ENCODE measurements at regions not wholly inside any gene's neighbourhood (a gene's known extent, or its start where the extent isn't known, plus 50 kb on each side); places are given as distances from the start of the nearest gene placed in this dataset.

DNA sequence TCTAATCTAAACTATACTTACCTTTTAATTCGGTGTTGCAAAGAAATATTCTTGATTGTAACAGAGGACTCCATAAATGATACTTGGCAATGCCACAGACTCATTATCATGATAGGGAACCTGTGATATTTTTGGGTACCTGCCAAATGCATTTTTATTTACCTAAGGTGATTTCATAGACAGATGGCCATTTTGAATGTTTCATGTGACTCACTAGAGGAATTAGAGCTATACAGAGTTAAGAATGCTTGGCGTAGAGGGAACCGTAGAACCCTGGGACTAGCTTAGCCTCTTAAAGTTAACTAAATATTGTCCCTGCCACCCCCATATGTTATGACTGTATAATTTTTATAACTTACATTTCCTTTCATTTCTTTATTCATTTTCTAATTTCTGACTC is 136.1 kb downstream of the DISP1 start (continued):
- TF ChIP-seq, protein P1, sequence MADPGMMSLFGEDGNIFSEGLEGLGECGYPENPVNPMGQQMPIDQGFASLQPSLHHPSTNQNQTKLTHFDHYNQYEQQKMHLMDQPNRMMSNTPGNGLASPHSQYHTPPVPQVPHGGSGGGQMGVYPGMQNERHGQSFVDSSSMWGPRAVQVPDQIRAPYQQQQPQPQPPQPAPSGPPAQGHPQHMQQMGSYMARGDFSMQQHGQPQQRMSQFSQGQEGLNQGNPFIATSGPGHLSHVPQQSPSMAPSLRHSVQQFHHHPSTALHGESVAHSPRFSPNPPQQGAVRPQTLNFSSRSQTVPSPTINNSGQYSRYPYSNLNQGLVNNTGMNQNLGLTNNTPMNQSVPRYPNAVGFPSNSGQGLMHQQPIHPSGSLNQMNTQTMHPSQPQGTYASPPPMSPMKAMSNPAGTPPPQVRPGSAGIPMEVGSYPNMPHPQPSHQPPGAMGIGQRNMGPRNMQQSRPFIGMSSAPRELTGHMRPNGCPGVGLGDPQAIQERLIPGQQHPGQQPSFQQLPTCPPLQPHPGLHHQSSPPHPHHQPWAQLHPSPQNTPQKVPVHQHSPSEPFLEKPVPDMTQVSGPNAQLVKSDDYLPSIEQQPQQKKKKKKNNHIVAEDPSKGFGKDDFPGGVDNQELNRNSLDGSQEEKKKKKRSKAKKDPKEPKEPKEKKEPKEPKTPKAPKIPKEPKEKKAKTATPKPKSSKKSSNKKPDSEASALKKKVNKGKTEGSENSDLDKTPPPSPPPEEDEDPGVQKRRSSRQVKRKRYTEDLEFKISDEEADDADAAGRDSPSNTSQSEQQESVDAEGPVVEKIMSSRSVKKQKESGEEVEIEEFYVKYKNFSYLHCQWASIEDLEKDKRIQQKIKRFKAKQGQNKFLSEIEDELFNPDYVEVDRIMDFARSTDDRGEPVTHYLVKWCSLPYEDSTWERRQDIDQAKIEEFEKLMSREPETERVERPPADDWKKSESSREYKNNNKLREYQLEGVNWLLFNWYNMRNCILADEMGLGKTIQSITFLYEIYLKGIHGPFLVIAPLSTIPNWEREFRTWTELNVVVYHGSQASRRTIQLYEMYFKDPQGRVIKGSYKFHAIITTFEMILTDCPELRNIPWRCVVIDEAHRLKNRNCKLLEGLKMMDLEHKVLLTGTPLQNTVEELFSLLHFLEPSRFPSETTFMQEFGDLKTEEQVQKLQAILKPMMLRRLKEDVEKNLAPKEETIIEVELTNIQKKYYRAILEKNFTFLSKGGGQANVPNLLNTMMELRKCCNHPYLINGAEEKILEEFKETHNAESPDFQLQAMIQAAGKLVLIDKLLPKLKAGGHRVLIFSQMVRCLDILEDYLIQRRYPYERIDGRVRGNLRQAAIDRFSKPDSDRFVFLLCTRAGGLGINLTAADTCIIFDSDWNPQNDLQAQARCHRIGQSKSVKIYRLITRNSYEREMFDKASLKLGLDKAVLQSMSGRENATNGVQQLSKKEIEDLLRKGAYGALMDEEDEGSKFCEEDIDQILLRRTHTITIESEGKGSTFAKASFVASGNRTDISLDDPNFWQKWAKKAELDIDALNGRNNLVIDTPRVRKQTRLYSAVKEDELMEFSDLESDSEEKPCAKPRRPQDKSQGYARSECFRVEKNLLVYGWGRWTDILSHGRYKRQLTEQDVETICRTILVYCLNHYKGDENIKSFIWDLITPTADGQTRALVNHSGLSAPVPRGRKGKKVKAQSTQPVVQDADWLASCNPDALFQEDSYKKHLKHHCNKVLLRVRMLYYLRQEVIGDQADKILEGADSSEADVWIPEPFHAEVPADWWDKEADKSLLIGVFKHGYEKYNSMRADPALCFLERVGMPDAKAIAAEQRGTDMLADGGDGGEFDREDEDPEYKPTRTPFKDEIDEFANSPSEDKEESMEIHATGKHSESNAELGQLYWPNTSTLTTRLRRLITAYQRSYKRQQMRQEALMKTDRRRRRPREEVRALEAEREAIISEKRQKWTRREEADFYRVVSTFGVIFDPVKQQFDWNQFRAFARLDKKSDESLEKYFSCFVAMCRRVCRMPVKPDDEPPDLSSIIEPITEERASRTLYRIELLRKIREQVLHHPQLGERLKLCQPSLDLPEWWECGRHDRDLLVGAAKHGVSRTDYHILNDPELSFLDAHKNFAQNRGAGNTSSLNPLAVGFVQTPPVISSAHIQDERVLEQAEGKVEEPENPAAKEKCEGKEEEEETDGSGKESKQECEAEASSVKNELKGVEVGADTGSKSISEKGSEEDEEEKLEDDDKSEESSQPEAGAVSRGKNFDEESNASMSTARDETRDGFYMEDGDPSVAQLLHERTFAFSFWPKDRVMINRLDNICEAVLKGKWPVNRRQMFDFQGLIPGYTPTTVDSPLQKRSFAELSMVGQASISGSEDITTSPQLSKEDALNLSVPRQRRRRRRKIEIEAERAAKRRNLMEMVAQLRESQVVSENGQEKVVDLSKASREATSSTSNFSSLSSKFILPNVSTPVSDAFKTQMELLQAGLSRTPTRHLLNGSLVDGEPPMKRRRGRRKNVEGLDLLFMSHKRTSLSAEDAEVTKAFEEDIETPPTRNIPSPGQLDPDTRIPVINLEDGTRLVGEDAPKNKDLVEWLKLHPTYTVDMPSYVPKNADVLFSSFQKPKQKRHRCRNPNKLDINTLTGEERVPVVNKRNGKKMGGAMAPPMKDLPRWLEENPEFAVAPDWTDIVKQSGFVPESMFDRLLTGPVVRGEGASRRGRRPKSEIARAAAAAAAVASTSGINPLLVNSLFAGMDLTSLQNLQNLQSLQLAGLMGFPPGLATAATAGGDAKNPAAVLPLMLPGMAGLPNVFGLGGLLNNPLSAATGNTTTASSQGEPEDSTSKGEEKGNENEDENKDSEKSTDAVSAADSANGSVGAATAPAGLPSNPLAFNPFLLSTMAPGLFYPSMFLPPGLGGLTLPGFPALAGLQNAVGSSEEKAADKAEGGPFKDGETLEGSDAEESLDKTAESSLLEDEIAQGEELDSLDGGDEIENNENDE (IDR thresholded peaks at IDR 0.05; ENCODE audit: insufficient replicate concordance, low read length): no peak
- no peak for TF ChIP-seq TEAD4 (IDR thresholded peaks at IDR 0.05; ENCODE audit: low read depth, low read length)
- TF ChIP-seq YY1 (IDR thresholded peaks at IDR 0.05; ENCODE audit: low read depth, low read length): no peak
- TF ChIP-seq, protein P2, sequence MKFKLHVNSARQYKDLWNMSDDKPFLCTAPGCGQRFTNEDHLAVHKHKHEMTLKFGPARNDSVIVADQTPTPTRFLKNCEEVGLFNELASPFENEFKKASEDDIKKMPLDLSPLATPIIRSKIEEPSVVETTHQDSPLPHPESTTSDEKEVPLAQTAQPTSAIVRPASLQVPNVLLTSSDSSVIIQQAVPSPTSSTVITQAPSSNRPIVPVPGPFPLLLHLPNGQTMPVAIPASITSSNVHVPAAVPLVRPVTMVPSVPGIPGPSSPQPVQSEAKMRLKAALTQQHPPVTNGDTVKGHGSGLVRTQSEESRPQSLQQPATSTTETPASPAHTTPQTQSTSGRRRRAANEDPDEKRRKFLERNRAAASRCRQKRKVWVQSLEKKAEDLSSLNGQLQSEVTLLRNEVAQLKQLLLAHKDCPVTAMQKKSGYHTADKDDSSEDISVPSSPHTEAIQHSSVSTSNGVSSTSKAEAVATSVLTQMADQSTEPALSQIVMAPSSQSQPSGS (IDR thresholded peaks at IDR 0.05; ENCODE audit: low read length): no peak
- TF ChIP-seq EP300 (IDR thresholded peaks at IDR 0.05; ENCODE audit: borderline replicate concordance in 1 of 2, low read depth in 2 of 2, low read length in 2 of 2): no peak
- TF ChIP-seq EGR1 (IDR thresholded peaks at IDR 0.05; ENCODE audit: borderline replicate concordance, low read depth, low read length): no peak
- no peak for TF ChIP-seq POLR2AphosphoS5 (IDR thresholded peaks at IDR 0.05; ENCODE audit: low read depth, low read length)
- TF ChIP-seq BACH1 (IDR thresholded peaks at IDR 0.05; ENCODE audit: low read length): no peak
- TF ChIP-seq SIN3A (conservative IDR thresholded peaks at IDR 0.05 in 1 of 2, IDR thresholded peaks at IDR 0.05 in 1 of 2; ENCODE audit: low read depth in 1 of 2, low read length in 2 of 2): no peak
- TF ChIP-seq SP1 (IDR thresholded peaks at IDR 0.05; ENCODE audit: low read depth, low read length): no peak
- TF ChIP-seq CREB1 (IDR thresholded peaks at IDR 0.05): no peak
